GM13976 (cell line): ENCODE measurements at regions not wholly inside any gene's neighbourhood (a gene's known extent, or its start where the extent isn't known, plus 50 kb on each side); places are given as distances from the start of the nearest gene placed in this dataset.

ENCODE experiments used
- DNase-seq: peaks from one replicate; pipeline ENCODE4 v3.0.0; 2012; ENCODE audit warnings: low spot score
- CTCF ChIP-seq: IDR thresholded peaks from 2 replicates; pipeline ENCODE4 v1.5.1; 2012; ENCODE audit warnings: borderline replicate concordance, mild to moderate bottlenecking; ENCODE audit not compliant: insufficient read depth; ENCODE audit errors: extremely low read depth, missing control alignments, control extremely low read depth
- in situ Hi-C: fragments of 300-500 bp; cut with MboI; formaldehyde crosslinking; loops from one replicate; pipeline ENCODE4 v1.12.0; 2022; ENCODE audit warnings: low sequenced_read_pairs, mixed read lengths, inconsistent platforms; ENCODE audit not compliant: unreplicated experiment

- in situ Hi-C loops = no loop called here
- no peak for DNase-seq
- TF ChIP-seq CTCF = no peak
Measured at GRCh38 chr4:137676357-137676998, 144.2 kb upstream of the PCDH18 start.

GRCh38 chr4:137674066-137674465 is 141.8 kb upstream of the PCDH18 start:
- in situ Hi-C loops = no loop called here
- no peak for DNase-seq

GRCh38 chr4:137668885-137669545 is 136.7 kb upstream of the PCDH18 start:
- in situ Hi-C loops = no loop called here
- no peak for TF ChIP-seq CTCF
- DNase-seq = no peak

More at GRCh38 chr4:137674066-137674465, 141.8 kb upstream of the PCDH18 start:
- TF ChIP-seq CTCF = no peak

- in situ Hi-C loops = no loop called here
- no peak for DNase-seq
Measured at GRCh38 chr4:137664416-137664815, 132.1 kb upstream of the PCDH18 start.

DNA sequence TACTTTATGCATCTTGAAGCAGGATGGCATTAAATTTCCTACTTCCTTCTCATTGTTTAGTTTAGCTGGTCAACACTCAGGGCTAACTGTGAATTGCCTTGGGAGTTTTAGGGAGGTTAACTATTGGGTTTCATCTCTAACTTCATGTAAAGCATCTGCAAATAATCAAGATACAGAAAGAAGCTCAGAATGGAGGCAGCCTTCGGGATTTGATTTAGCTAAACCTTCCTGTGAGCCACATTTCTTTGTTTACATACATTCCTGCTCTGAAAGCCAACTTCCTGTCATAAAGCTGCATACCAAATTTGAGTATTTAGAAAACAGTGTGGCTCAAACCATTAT is 131.7 kb upstream of the PCDH18 start:
- in situ Hi-C loops = no loop called here
- no peak for TF ChIP-seq CTCF
- DNase-seq = no peak

More at GRCh38 chr4:137664416-137664815, 132.1 kb upstream of the PCDH18 start:
- TF ChIP-seq CTCF = no peak

DNA sequence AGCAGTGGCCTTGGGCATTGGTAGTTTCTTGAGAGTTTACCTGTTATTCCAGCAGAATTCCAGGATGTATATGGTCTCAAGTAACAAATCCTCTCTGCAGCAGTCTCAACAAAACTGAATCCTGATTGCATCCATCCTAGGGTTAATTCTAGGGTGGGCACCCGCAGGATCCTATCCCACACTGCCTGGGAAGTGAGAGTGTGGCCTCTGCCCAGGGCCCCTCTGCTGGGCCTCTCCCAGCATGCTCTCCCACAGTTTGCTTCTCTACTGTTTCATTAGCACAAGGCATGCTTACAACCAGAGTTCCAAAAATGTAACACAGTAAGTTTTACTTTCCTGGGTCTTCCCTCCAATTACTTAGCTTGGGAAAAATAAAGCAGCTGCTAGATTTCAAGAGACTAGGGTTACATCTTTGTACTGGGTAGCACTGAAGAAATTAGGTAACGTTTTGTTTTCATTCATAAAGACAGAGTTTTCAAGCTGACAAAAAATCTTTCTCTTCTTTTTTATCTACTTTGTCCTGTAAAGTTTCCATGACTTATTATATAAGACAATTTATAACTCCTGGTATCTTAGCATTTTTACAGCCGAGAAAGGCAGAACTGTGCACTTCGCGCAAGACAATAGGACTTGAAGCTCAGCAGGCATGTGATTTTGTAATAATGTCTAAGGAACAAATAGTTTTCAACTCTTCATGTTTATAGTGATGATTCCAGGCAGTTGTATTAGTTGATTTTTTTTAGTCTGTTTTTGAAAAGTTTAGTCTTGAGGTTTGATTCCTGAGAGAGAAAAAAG is 131.2 kb upstream of the PCDH18 start:
- DNase-seq = no peak
- no peak for TF ChIP-seq CTCF
- in situ Hi-C loops = no loop called here
